OCI-LY7 (cell line): ENCODE measurements at regions not wholly inside any gene's neighbourhood (a gene's known extent, or its start where the extent isn't known, plus 50 kb on each side); places are given as distances from the start of the nearest gene placed in this dataset.

Experiments used
- BruUV-seq: library from RNA; stranded (reverse); fragments of 400-500 nt; replicated peaks from 2 replicates; lab custom pipeline; 2021; lab: Mats Ljungman, UMichigan
- CTCF ChIA-PET: fragments of 300-600 bp; sonication (Branson Sonifier 250); formaldehyde crosslinking; loops from one replicate; lab custom pipeline; 2022; ENCODE audit warnings: antibody characterized with exemption; ENCODE audit not compliant: unreplicated experiment; lab: Charles Lee
- POLR2A ChIA-PET: fragments of 300-600 bp; sonication (Branson Sonifier 250); formaldehyde crosslinking; loops from one replicate; lab custom pipeline; 2022; ENCODE audit warnings: antibody characterized with exemption; lab: Charles Lee
- DNase-seq: peaks from one replicate; pipeline ENCODE4 v3.0.0-alpha.2; 2015; ENCODE audit warnings: low spot score
- H2AFZ ChIP-seq: fragments of 200-600 bp; sonication (generic), shearing (Covaris generic); 2 replicates; pipeline ENCODE4 v1.6.1; 2014; ENCODE audit warnings: mild to moderate bottlenecking, antibody characterized with exemption, low read length, moderate library complexity
- H3K27ac ChIP-seq: fragments of 200-600 bp; sonication (generic); 2 replicates; pipeline ENCODE4 v1.5.1; 2014; ENCODE audit warnings: mixed run types, low read depth, mild to moderate bottlenecking, moderate library complexity, low read length, inconsistent platforms; ENCODE audit not compliant: poor library complexity, severe bottlenecking
- H3K36me3 ChIP-seq: fragments of 200-600 bp; sonication (generic); 2 replicates; pipeline ENCODE4 v1.6.1; 2014; ENCODE audit warnings: mild to moderate bottlenecking, antibody characterized with exemption, low read length, moderate library complexity, mixed read lengths; ENCODE audit not compliant: insufficient read depth
- H3K4me1 ChIP-seq: fragments of 200-600 bp; sonication (generic); 2 replicates; pipeline ENCODE4 v1.5.1; 2014; ENCODE audit warnings: mild to moderate bottlenecking, low read length; ENCODE audit not compliant: insufficient read depth, poor library complexity, severe bottlenecking
- H3K4me2 ChIP-seq: fragments of 200-600 bp; sonication (generic); 2 replicates; pipeline ENCODE4 v1.6.1; 2014; ENCODE audit warnings: mild to moderate bottlenecking, low read length
- H3K4me3 ChIP-seq: fragments of 200-600 bp; sonication (generic); 2 replicates; pipeline ENCODE4 v1.5.1; 2014; ENCODE audit warnings: mild to moderate bottlenecking, low read depth, low read length; ENCODE audit not compliant: poor library complexity, severe bottlenecking
- H3K79me2 ChIP-seq: fragments of 200-600 bp; sonication (generic); 2 replicates; pipeline ENCODE4 v1.6.1; 2016; ENCODE audit warnings: low read depth, mild to moderate bottlenecking, low read length, moderate library complexity, mixed read lengths; ENCODE audit not compliant: insufficient read depth
- H3K9me2 ChIP-seq: fragments of 200-600 bp; sonication (generic); 2 replicates; pipeline ENCODE4 v1.6.1; 2016; ENCODE audit warnings: mild to moderate bottlenecking, low read length, mixed read lengths; ENCODE audit not compliant: insufficient read depth
- H3K9me3 ChIP-seq: fragments of 200-600 bp; sonication (generic); 2 replicates; pipeline ENCODE4 v1.6.1; 2014; ENCODE audit warnings: mild to moderate bottlenecking, mixed run types, low read length, mixed read lengths
- H4K20me1 ChIP-seq: fragments of 200-600 bp; sonication (generic); 2 replicates; pipeline ENCODE4 v1.6.1; 2014; ENCODE audit warnings: mild to moderate bottlenecking, antibody characterized with exemption, low read length, moderate library complexity, mixed read lengths; ENCODE audit not compliant: insufficient read depth
- CTCF ChIP-seq: fragments of 200-600 bp; sonication (generic); conservative IDR thresholded peaks from 2 replicates; pipeline ENCODE4 v1.5.1; 2014; ENCODE audit warnings: mild to moderate bottlenecking, antibody characterized with exemption, low read length, moderate library complexity, mixed read lengths
- EZH2phosphoT487 ChIP-seq: fragments of 200-600 bp; sonication (generic); IDR thresholded peaks from 2 replicates; pipeline ENCODE4 v1.6.1; 2018; ENCODE audit warnings: low read depth, borderline replicate concordance, mild to moderate bottlenecking, mixed run types, antibody characterized with exemption, low read length, moderate library complexity, mixed read lengths
- intact Hi-C: fragments of 100-400 bp; cut with micrococcal nuclease; formaldehyde crosslinking; loops from one replicate; pipeline ENCODE4 v1.10.0; 2022; ENCODE audit not compliant: unreplicated experiment

DNA sequence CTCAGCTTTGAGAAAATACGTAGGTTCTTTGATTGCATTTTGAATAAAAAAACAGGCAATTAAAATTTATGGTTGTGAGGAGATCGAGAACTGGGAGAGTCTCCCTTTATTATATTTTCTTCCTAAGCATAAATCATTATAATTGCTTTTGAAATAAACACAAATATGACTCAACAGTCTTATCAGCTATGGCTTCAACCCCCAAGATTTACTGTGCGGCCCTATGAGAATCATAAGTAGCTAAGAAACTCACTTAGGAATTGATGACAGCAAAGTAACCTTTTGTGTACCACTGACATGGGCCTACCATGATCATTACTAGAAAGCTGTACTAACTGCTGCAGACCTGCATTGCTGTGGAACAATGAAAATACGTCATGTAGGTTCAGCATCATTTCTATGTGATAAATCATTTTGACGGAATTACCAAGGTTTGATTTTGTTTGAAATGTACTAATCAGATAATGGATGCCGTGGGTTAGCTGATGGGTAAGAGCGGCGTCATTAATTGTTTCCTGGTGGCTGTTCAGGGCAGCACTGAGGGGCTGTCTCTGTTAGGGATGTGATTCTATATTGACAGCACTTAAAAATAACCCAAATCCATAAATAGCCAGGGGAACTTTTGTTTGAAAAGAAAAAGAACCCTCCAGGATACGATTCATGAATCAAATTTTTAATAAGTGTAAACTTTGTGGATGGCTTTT, 51.5 kb upstream of the GPRIN3 start:
- no peak overlapping the region for H3K27ac ChIP-seq
- ChIA-PET POLR2A (interaction anchor here (1.2 to 1.8 kb wide), 5 partner anchors 8 to 19 kb away, joined by 4 to 6 read pairs (median 4); no protein-coding TSS in a partner anchor), CTCF (no interaction called here)
- no peaks in the 10 kb centered on the region for H3K79me2 ChIP-seq
- H3K36me3 ChIP-seq = no peaks in the 10 kb centered on the region
- no peak for DNase-seq
- no peaks in the 10 kb centered on the region for H3K9me3 ChIP-seq
- no peak for TF ChIP-seq EZH2phosphoT487
- no peak for TF ChIP-seq CTCF
- H2AFZ ChIP-seq = no peak overlapping the region
- no peaks in the 10 kb centered on the region for H3K9me2 ChIP-seq
- intact Hi-C loops = no loop called here
- H3K4me3 ChIP-seq = no peak overlapping the region
- no peak overlapping the region for H3K4me2 ChIP-seq
- H3K4me1 ChIP-seq = no peaks in the 10 kb centered on the region
- no peaks in the 10 kb centered on the region for H4K20me1 ChIP-seq
- BruUV-seq = no TSS peak

DNA sequence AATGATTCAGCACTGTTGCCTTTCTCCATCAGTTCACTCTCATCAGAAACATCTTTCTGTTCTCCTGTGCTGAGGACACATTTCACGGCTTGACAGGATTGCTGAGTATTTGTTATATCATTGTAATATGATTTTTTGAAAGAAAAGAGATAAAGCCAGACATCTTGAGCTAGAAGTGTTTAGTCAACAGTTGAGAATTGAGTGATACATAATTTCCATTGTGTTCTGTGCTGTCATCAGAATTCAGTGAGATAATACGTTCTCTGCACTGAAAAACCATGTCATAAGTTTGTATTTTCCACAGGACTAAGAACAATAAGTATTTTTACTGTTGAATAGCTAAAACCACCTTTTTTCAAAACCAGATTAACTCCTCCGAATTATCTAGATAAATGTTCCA, 50.2 kb upstream of the GPRIN3 start:
- H3K36me3 ChIP-seq = no peaks in the 10 kb centered on the region
- intact Hi-C loops = no loop called here
- H3K9me3 ChIP-seq = no peaks in the 10 kb centered on the region
- no peaks in the 10 kb centered on the region for H3K4me1 ChIP-seq
- H3K79me2 ChIP-seq = no peaks in the 10 kb centered on the region
- no peak overlapping the region for H3K27ac ChIP-seq
- ChIA-PET POLR2A (interaction anchor here (0.8 to 1.8 kb wide), 3 partner anchors 15 to 24 kb away, joined by 3 to 4 read pairs (median 4); no protein-coding TSS in a partner anchor), CTCF (no interaction called here)
- no peak overlapping the region for H2AFZ ChIP-seq
- H3K4me3 ChIP-seq = no peak overlapping the region
- no peak for DNase-seq
- no peaks in the 10 kb centered on the region for H4K20me1 ChIP-seq
- BruUV-seq = no TSS peak
- no peak for TF ChIP-seq EZH2phosphoT487
- no peak for TF ChIP-seq CTCF
- no peak overlapping the region for H3K4me2 ChIP-seq
- H3K9me2 ChIP-seq = no peaks in the 10 kb centered on the region
